GM21723 (cell line): ENCODE measurements at regions not wholly inside any gene's neighbourhood (a gene's known extent, or its start where the extent isn't known, plus 50 kb on each side); places are given as distances from the start of the nearest gene placed in this dataset.

Source experiments
- ATAC-seq: cut with Tn5 transposase; IDR thresholded peaks from one replicate; pipeline ENCODE4 v1.9.1; 2021; ENCODE audit warnings: mild to moderate bottlenecking, moderate library complexity; ENCODE audit not compliant: unreplicated experiment

GRCh38 chr7:88442413-88442812, 135.7 kb upstream of the STEAP4 start:
- ATAC-seq: no peak

- ATAC-seq: no peak
Measured at GRCh38 chr7:88437132-88437531, 130.4 kb upstream of the STEAP4 start.

- no peak for ATAC-seq
Measured at GRCh38 chr7:88432301-88432700, 125.6 kb upstream of the STEAP4 start.

GRCh38 chr7:88431882-88432281, 125.2 kb upstream of the STEAP4 start:
- ATAC-seq: no peak

- ATAC-seq: no peak
Measured at GRCh38 chr7:88429382-88429781, 122.7 kb upstream of the STEAP4 start.

- no peak for ATAC-seq
Measured at GRCh38 chr7:88402529-88402928, 95.8 kb upstream of the STEAP4 start.

GRCh38 chr7:88401009-88401623, 94.4 kb upstream of the STEAP4 start:
- peak; percentile 61 for ATAC-seq

- ATAC-seq: no peak
Measured at GRCh38 chr7:88399696-88400240, 93.1 kb upstream of the STEAP4 start.

GRCh38 chr7:88399036-88399435, 92.3 kb upstream of the STEAP4 start:
- no peak for ATAC-seq

- ATAC-seq: no peak
Measured at GRCh38 chr7:88398459-88398858, 91.8 kb upstream of the STEAP4 start.

GRCh38 chr7:88396948-88397322, 90.2 kb upstream of the STEAP4 start:
- peak; percentile 23 for ATAC-seq

- peak; percentile 81 for ATAC-seq
Measured at GRCh38 chr7:88396295-88396947, 89.7 kb upstream of the STEAP4 start.

- ATAC-seq: no peak
Measured at GRCh38 chr7:88395715-88396114, 89.0 kb upstream of the STEAP4 start.

- no peak for ATAC-seq
Measured at GRCh38 chr7:88391247-88391646, 84.6 kb upstream of the STEAP4 start.

GRCh38 chr7:88387368-88387767, 80.7 kb upstream of the STEAP4 start:
- ATAC-seq: no peak

- ATAC-seq: no peak
Measured at GRCh38 chr7:88386665-88387156, 80.0 kb upstream of the STEAP4 start.

GRCh38 chr7:88377434-88377833, 70.7 kb upstream of the STEAP4 start:
- ATAC-seq: no peak

- no peak for ATAC-seq
Measured at GRCh38 chr7:88368686-88369085, 62.0 kb upstream of the STEAP4 start.

GRCh38 chr7:88366845-88367244, 60.2 kb upstream of the STEAP4 start:
- ATAC-seq: no peak

- ATAC-seq: no peak
Measured at GRCh38 chr7:88363869-88364268, 57.2 kb upstream of the STEAP4 start.

- no peak for ATAC-seq
Measured at GRCh38 chr7:88363249-88363648, 56.6 kb upstream of the STEAP4 start.

GRCh38 chr7:88361357-88361756, 54.7 kb upstream of the STEAP4 start:
- ATAC-seq: no peak
